ENCODE measurements at regions not wholly inside any gene's neighbourhood (a gene's known extent, or its start where the extent isn't known, plus 50 kb on each side); places are given as distances from the start of the nearest gene placed in this dataset.

DNA sequence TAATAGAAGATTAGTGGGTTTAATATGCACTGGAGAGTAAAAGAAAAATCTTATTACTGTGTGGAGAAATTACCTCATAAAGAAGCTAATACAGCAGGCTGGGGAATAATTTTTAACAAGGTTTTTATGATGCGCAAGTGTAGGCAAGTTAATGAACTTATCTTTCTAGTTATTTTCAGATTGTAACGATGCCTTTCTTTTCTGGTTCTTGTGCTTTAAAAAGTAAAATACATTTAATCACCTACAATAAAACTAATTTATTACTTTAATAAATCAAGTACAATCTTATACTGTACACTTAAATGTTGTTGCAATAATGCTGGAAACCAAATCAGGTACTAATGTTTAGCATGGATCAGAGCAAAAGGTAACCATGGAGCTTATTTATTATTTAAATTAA, 266.6 kb downstream of the ZIC1 start:
- WGBS, 2 experiments (ENCODE audit: extremely low coverage in 2 of 2, insufficient read length in 1 of 2): no CpG with 5 or more reads among the region's 2 CpGs
- CTCF ChIA-PET: interaction anchor here (0.6 kb wide), 1 partner anchor 457 kb away, joined by 3 read pairs; no protein-coding TSS in a partner anchor
- DNase-seq: no peak

More for the DNA sequence above, 266.6 kb downstream of the ZIC1 start:
- no peaks in the 10 kb centered on the region for H3K27me3 ChIP-seq (ENCODE audit: control insufficient read depth, insufficient read depth, low read length)
- no peak overlapping the region for H2AK9ac ChIP-seq (replicated peaks; ENCODE audit: low read depth, low read length, poor library complexity)
- H3K9ac ChIP-seq (ENCODE audit: low read depth, low read length): no peak overlapping the region
- no peaks in the 10 kb centered on the region for H3K9me1 ChIP-seq (ENCODE audit: insufficient read depth, low read length)
- in situ Hi-C loops (cut with MboI; ENCODE audit: low sequenced_read_pairs): no loop called here
- H4K20me1 ChIP-seq (ENCODE audit: insufficient read depth, low read length): no peaks in the 10 kb centered on the region
- no peak overlapping the region for H3K27ac ChIP-seq (ENCODE audit: insufficient read depth, low read length)
- H3K56ac ChIP-seq (ENCODE audit: extremely low read depth, insufficient read depth, low read length): no peak overlapping the region
- H3K4me3 ChIP-seq (ENCODE audit: insufficient read depth, low read depth, low read length): no peak overlapping the region
- no peak for TF ChIP-seq RFX5 (IDR thresholded peaks at IDR 0.05; ENCODE audit: low read depth, low read length)
- TF ChIP-seq, protein P1, sequence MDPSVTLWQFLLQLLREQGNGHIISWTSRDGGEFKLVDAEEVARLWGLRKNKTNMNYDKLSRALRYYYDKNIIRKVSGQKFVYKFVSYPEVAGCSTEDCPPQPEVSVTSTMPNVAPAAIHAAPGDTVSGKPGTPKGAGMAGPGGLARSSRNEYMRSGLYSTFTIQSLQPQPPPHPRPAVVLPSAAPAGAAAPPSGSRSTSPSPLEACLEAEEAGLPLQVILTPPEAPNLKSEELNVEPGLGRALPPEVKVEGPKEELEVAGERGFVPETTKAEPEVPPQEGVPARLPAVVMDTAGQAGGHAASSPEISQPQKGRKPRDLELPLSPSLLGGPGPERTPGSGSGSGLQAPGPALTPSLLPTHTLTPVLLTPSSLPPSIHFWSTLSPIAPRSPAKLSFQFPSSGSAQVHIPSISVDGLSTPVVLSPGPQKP (IDR thresholded peaks at IDR 0.05; ENCODE audit: borderline replicate concordance, low read depth, low read length): no peak
- TF ChIP-seq BHLHE40 (IDR thresholded peaks at IDR 0.05; ENCODE audit: low read depth, low read length): no peak
- TF ChIP-seq SMC3 (IDR thresholded peaks at IDR 0.05; ENCODE audit: low read depth, low read length): no peak
- TF ChIP-seq MXI1 (IDR thresholded peaks at IDR 0.05; ENCODE audit: borderline replicate concordance, low read depth, low read length): no peak
- no peak for TF ChIP-seq CHD1 (IDR thresholded peaks at IDR 0.05; ENCODE audit: low read depth, low read length)
- TF ChIP-seq, protein P2, sequence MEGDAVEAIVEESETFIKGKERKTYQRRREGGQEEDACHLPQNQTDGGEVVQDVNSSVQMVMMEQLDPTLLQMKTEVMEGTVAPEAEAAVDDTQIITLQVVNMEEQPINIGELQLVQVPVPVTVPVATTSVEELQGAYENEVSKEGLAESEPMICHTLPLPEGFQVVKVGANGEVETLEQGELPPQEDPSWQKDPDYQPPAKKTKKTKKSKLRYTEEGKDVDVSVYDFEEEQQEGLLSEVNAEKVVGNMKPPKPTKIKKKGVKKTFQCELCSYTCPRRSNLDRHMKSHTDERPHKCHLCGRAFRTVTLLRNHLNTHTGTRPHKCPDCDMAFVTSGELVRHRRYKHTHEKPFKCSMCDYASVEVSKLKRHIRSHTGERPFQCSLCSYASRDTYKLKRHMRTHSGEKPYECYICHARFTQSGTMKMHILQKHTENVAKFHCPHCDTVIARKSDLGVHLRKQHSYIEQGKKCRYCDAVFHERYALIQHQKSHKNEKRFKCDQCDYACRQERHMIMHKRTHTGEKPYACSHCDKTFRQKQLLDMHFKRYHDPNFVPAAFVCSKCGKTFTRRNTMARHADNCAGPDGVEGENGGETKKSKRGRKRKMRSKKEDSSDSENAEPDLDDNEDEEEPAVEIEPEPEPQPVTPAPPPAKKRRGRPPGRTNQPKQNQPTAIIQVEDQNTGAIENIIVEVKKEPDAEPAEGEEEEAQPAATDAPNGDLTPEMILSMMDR (conservative IDR thresholded peaks at IDR 0.05; ENCODE audit: low read depth, low read length): no peak
- TF ChIP-seq, protein P3, sequence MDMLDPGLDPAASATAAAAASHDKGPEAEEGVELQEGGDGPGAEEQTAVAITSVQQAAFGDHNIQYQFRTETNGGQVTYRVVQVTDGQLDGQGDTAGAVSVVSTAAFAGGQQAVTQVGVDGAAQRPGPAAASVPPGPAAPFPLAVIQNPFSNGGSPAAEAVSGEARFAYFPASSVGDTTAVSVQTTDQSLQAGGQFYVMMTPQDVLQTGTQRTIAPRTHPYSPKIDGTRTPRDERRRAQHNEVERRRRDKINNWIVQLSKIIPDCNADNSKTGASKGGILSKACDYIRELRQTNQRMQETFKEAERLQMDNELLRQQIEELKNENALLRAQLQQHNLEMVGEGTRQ (IDR thresholded peaks at IDR 0.05; ENCODE audit: low read depth, low read length): no peak
- no peak for TF ChIP-seq MAFK (IDR thresholded peaks at IDR 0.05; ENCODE audit: low read depth, low read length)
- no peak for TF ChIP-seq POLR2A (IDR thresholded peaks at IDR 0.05; ENCODE audit: low read depth, low read length)
- no peak for TF ChIP-seq FOS (IDR thresholded peaks at IDR 0.05; ENCODE audit: low read depth, low read length)
- TF ChIP-seq RCOR1 (IDR thresholded peaks at IDR 0.05; ENCODE audit: insufficient replicate concordance, low read length): no peak
- TF ChIP-seq MAZ (IDR thresholded peaks at IDR 0.05; ENCODE audit: borderline replicate concordance, low read depth, low read length): no peak
- no peak for TF ChIP-seq CEBPB (IDR thresholded peaks at IDR 0.05; ENCODE audit: low read depth, low read length)
- TF ChIP-seq NFE2L2 (IDR thresholded peaks at IDR 0.05; ENCODE audit: low read depth, low read length): no peak
- no peak for TF ChIP-seq RAD21 (IDR thresholded peaks at IDR 0.05; ENCODE audit: low read length)
- no peak overlapping the region for H2BK5ac ChIP-seq (ENCODE audit: low read depth, low read length, poor library complexity, severe bottlenecking)
- H2AFZ ChIP-seq (replicated peaks; ENCODE audit: low read length, poor library complexity): no peak overlapping the region
- H4K5ac ChIP-seq (ENCODE audit: low read depth, low read length): no peak overlapping the region
- H4K8ac ChIP-seq (ENCODE audit: low read depth in 2 of 2, low read length in 2 of 2): no peak overlapping the region
- no peaks in the 10 kb centered on the region for H3K79me1 ChIP-seq (ENCODE audit: low read depth in 1 of 2, low read length in 2 of 2)
- no peak overlapping the region for H3K14ac ChIP-seq (replicated peaks; ENCODE audit: low read depth, low read length)
- H2BK120ac ChIP-seq (ENCODE audit: low read depth, low read length): no peak overlapping the region
- no peak overlapping the region for H3K4ac ChIP-seq (ENCODE audit: low read depth, low read length)
- no TSS peak for BruUV-seq (replicated peaks)
- no peaks in the 10 kb centered on the region for H3K9me3 ChIP-seq (ENCODE audit: control insufficient read depth, insufficient read depth, low read length)
- no peak overlapping the region for H3K23ac ChIP-seq (ENCODE audit: low read depth, low read length)
- ATAC-seq (ENCODE audit: low read depth): no peak
- no peak overlapping the region for H2BK20ac ChIP-seq (ENCODE audit: low read depth, low read length)
- H3K4me2 ChIP-seq (ENCODE audit: low read depth, low read length): no peak overlapping the region
- H2AK5ac ChIP-seq (ENCODE audit: low read depth, low read length): no peak overlapping the region
- no peaks in the 10 kb centered on the region for H3K36me3 ChIP-seq (ENCODE audit: control insufficient read depth, insufficient read depth, low read length)
- intact Hi-C loops (cut with micrococcal nuclease): no loop called here
- no peaks in the 10 kb centered on the region for H3K4me1 ChIP-seq (ENCODE audit: control insufficient read depth, insufficient read depth, low read length)
- H2BK15ac ChIP-seq (ENCODE audit: low read depth, low read length): no peak overlapping the region
- H4K91ac ChIP-seq (ENCODE audit: insufficient read depth, low read depth, low read length): no peak overlapping the region
- POLR2A ChIA-PET (ENCODE audit: unreplicated experiment): no interaction called here
- H3K18ac ChIP-seq (ENCODE audit: low read depth, low read length): no peak overlapping the region
- dilution Hi-C loops (cut with HindIII; ENCODE audit: low sequenced_read_pairs, unreplicated experiment): no loop called here

All from IMR-90 (cell line).